Ascending aorta (tissue), 2 donors: ENCODE measurements at regions not wholly inside any gene's neighbourhood (a gene's known extent, or its start where the extent isn't known, plus 50 kb on each side); places are given as distances from the start of the nearest gene placed in this dataset.
"Not testable (repeated sequence)": the region's sequence is repeated elsewhere in the genome, so short reads cannot be mapped to it uniquely, and the experiment has no call there.

Experiments
- DNase-seq, 2 donors: peaks; one replicate each; pipeline ENCODE4 v3.0.0-alpha.2; 2019; ENCODE audit warnings: low spot score in 2 of 2
- H3K27ac ChIP-seq, 2 donors: fragments of 200-600 bp; sonication (generic); one replicate each; pipeline ENCODE4 v1.5.1; 2016 to 2017; ENCODE audit warnings: mild to moderate bottlenecking in 1 of 2
- H3K27me3 ChIP-seq: fragments of 200-600 bp; sonication (generic); one replicate; pipeline ENCODE4 v1.5.1; 2017
- H3K36me3 ChIP-seq, 2 donors: fragments of 200-600 bp; sonication (generic); one replicate each; pipeline ENCODE4 v1.5.1; 2016
- H3K4me1 ChIP-seq, 2 donors: fragments of 200-600 bp; sonication (generic); one replicate each; pipeline ENCODE4 v1.5.1; 2016 to 2017; ENCODE audit warnings: mild to moderate bottlenecking in 1 of 2
- H3K4me3 ChIP-seq, 2 donors: fragments of 200-600 bp; sonication (generic); one replicate each; pipeline ENCODE4 v1.5.1; 2016 to 2017; ENCODE audit warnings: mild to moderate bottlenecking in 1 of 2
- H3K9me3 ChIP-seq, 2 donors: fragments of 200-600 bp; sonication (generic); one replicate each; pipeline ENCODE4 v1.5.1; 2016
- intact Hi-C: fragments of 100-400 bp; cut with DNase I; formaldehyde crosslinking; loops from one replicate; pipeline ENCODE4 v1.15.1; 2023
- TF ChIP-seq, protein P1 (sequence below), 3 experiments: fragments of 200-600 bp in 2 of 3; fragments of 450-650 bp in 1 of 3; sonication (generic) in 2 of 3; IDR thresholded peaks; one replicate each; pipeline ENCODE4 v1.5.1; 2016 to 2019; ENCODE audit warnings: antibody characterized with exemption in 3 of 3, mild to moderate bottlenecking in 1 of 3, moderate library complexity in 1 of 3

DNA sequence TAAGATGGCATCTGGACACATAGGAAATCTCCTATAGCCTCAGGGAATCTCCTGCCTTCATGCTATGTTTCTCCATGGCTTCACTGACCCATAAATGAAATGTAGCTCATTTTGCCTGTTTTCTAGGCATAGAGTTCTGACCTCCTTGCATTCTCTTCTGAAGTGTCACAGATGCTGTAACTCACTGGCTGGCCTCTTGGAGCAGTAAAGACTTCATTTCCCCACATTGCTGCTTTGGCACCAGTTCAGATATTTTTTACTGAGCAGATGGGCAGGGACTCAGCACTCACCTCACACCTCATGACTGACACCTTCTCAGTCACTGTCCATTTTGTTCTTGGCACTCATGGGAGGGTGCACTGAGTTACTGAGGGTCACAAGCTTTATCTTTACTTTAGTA lies 286.7 kb upstream of the TGFBR2 start:
- TF ChIP-seq, protein P1, sequence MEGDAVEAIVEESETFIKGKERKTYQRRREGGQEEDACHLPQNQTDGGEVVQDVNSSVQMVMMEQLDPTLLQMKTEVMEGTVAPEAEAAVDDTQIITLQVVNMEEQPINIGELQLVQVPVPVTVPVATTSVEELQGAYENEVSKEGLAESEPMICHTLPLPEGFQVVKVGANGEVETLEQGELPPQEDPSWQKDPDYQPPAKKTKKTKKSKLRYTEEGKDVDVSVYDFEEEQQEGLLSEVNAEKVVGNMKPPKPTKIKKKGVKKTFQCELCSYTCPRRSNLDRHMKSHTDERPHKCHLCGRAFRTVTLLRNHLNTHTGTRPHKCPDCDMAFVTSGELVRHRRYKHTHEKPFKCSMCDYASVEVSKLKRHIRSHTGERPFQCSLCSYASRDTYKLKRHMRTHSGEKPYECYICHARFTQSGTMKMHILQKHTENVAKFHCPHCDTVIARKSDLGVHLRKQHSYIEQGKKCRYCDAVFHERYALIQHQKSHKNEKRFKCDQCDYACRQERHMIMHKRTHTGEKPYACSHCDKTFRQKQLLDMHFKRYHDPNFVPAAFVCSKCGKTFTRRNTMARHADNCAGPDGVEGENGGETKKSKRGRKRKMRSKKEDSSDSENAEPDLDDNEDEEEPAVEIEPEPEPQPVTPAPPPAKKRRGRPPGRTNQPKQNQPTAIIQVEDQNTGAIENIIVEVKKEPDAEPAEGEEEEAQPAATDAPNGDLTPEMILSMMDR (IDR thresholded peaks at IDR 0.05), result peak in 2 of 3 experiments; percentile 27 to 29
- H3K4me1 ChIP-seq, result no peaks in the 10 kb centered on the region
- no peaks in the 10 kb centered on the region for H3K27me3 ChIP-seq
- H3K4me3 ChIP-seq, result no peak overlapping the region
- no peak overlapping the region for H3K27ac ChIP-seq
- no peaks in the 10 kb centered on the region for H3K36me3 ChIP-seq
- intact Hi-C loops, result no loop called here
- no peaks in the 10 kb centered on the region for H3K9me3 ChIP-seq
- DNase-seq, result peak in 1 of 2 donors; percentile 67

DNA sequence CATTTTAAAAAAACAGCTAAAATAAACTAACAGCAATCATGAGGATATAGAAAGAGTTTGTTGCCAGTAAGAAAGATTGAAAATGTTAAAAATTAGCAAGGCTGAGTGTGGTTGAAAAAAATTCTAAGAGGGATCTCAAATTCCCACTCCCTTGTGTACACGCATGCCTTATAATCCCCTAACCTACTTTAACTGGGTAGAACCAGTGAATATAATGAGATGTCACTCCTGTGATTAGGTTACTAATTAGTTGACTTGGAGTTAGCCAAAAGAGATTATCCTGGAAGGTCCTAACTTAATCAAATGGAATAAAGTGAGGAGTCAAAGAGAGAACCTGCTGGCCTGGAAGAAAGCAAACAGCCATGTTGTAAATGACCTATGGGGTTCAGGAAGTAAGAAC lies 286.0 kb upstream of the TGFBR2 start:
- Histone ChIP-seq H3K4me1 (no peaks in the 10 kb centered on the region), H3K27me3 (no peaks in the 10 kb centered on the region), H3K4me3 (no peak overlapping the region), H3K36me3 (no peaks in the 10 kb centered on the region), H3K9me3 (no peaks in the 10 kb centered on the region), H3K27ac (no peak overlapping the region)
- DNase-seq, result no peak
- intact Hi-C loops, result no loop called here
- TF ChIP-seq, protein P1 (IDR thresholded peaks at IDR 0.05), result no peak

DNA sequence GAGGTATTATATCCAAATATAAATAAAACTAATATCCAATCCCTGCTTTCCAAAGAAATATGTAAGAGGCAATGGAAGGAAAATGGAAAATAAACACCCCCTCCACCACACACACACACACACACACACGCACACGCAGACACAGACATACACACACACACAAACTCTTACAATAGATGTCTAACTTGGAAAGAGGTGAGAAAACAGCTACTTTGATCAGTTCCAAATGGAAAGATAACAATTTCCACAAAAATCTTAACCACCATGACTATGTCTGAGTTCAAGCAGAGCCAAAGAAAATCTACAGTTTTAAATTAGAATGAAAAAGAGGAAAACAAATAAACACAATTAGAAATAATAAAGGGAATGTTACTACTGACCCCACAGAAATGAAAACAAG lies 285.3 kb upstream of the TGFBR2 start:
- H3K4me3 ChIP-seq, result no peak overlapping the region
- TF ChIP-seq, protein P1 (IDR thresholded peaks at IDR 0.05), result no peak
- no peak for DNase-seq
- no peaks in the 10 kb centered on the region for H3K27me3 ChIP-seq
- H3K27ac ChIP-seq, result no peak overlapping the region
- no peaks in the 10 kb centered on the region for H3K36me3 ChIP-seq
- peaks cover 0 to under 1% of the 10 kb centered on the region in 2 donors for H3K4me1 ChIP-seq
- intact Hi-C loops, result no loop called here
- no peaks in the 10 kb centered on the region for H3K9me3 ChIP-seq

DNA sequence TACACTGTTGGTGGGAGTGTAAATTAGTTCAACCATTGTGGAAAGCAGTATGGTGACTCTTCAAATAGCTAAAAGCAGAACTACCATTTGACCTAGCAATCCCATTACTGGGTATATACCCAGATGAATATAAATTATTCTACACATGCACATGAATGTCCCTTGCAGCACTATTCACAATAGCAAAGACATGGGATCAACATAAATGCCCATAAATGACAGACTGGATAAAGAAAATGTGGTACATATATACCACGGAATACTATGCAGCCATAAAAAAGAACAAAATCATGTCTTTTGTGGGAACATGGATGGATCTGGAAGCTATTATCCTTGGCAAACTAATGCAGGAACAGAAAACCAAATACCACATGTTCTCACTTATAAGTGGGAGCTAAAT lies 282.8 kb upstream of the TGFBR2 start:
- H3K4me3 ChIP-seq, H3K36me3 ChIP-seq, H3K4me1 ChIP-seq, H3K9me3 ChIP-seq, intact Hi-C loops, DNase-seq, H3K27ac ChIP-seq, H3K27me3 ChIP-seq: not testable (repeated sequence)

DNA sequence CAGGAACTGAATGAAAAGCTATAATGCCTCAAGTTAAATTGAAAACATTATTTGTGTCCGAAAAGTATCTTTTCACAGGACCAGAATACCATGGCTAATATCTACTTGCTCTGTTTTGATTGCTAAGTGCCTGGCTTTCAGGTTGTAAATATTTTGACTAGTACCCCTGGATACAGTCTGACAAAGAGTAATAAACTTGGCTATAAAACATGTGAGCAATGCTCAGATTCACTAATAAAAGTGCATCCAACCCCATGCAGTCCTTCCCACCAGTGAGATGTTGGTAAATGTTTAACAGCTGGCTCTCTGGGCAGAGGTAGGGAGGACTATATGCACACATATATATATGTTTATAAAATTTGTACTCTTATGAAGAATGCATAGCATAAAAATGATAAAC lies 281.8 kb upstream of the TGFBR2 start:
- Histone ChIP-seq H3K4me1 (peaks cover 0 to 6% of the 10 kb centered on the region in 2 donors), H3K4me3 (no peak overlapping the region), H3K27me3 (no peaks in the 10 kb centered on the region), H3K27ac (peak overlapping the region in 1 of 2 donors; percentile 45), H3K36me3 (no peaks in the 10 kb centered on the region), H3K9me3 (no peaks in the 10 kb centered on the region)
- TF ChIP-seq, protein P1 (IDR thresholded peaks at IDR 0.05), result no peak
- DNase-seq, result no peak
- intact Hi-C loops, result no loop called here

DNA sequence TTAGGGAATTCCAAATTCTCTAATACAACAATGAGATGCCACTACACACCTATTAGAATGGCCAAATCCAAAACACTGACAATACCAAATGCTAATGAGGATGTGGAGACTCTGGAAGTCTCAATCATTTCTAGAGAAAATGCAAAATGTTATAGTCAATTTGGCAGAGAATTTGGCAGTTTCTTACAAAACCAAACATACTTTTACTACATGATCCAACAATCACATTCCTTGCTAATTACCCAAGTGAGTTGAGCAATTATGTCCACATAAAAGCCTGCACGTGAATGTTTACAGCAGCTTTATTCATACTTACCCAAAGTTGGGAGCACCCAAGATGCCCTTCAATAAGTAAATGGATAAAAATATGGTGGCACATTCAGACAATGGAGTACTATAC lies 278.4 kb upstream of the TGFBR2 start:
- intact Hi-C loops, H3K4me3 ChIP-seq, H3K9me3 ChIP-seq, H3K27me3 ChIP-seq, H3K27ac ChIP-seq, H3K36me3 ChIP-seq, DNase-seq: not testable (repeated sequence)
- H3K4me1 ChIP-seq, result peaks cover 0 to 10% of the 10 kb centered on the region in 2 donors

DNA sequence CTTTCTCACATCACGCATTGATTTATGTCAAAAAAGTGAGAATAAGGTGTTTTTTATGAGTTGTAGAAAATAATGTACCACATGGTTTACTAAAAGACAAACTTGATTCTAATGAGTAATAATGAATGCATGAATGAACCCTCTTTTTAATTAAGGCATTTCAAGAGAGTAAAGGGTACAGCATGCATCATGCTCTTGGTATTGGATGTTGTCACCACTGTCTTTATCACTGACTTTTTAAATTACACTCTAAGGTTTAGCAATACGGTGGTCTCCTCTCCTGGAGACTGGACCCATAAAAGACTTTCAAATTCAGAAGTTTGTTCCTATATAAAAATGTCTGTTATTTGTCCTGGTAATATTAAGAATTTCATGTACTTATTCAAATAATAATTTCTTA lies 277.5 kb upstream of the TGFBR2 start:
- H3K4me3 ChIP-seq, H3K36me3 ChIP-seq, H3K27me3 ChIP-seq, H3K9me3 ChIP-seq, intact Hi-C loops, DNase-seq, H3K27ac ChIP-seq: not testable (repeated sequence)
- H3K4me1 ChIP-seq, result peaks cover 0 to 14% of the 10 kb centered on the region in 2 donors
